CD14-positive monocyte (primary cell): ENCODE measurements at regions not wholly inside any gene's neighbourhood (a gene's known extent, or its start where the extent isn't known, plus 50 kb on each side); places are given as distances from the start of the nearest gene placed in this dataset.

Source experiments
- DNase-seq, 3 donors: peaks; one replicate each; pipeline ENCODE4 v3.0.0-alpha.2; 2011 to 2022
- H2AFZ ChIP-seq: 2 replicates; pipeline ENCODE4 v1.6.0; 2012; ENCODE audit warnings: mild to moderate bottlenecking, low read depth, low read length, inconsistent platforms; ENCODE audit not compliant: insufficient read depth, poor library complexity, severe bottlenecking
- H3K27ac ChIP-seq, 2 donors: 1 replicate in 1 of 2; 2 replicates in 1 of 2; pipeline ENCODE4 v1.5.1; 2012 to 2013; ENCODE audit warnings: low read length in 2 of 2, control low read depth in 1 of 2, inconsistent platforms in 1 of 2, low read depth in 1 of 2, mild to moderate bottlenecking in 1 of 2
- H3K27me3 ChIP-seq, 2 donors: one replicate each; pipeline versions ENCODE4 v1.6.0 to v1.6.1; 2011 to 2013; ENCODE audit warnings: low read length in 2 of 2; ENCODE audit not compliant: control insufficient read depth in 2 of 2, insufficient read depth in 2 of 2
- H3K36me3 ChIP-seq, 2 donors: replicated peaks in 1 of 2; 1 replicate in 1 of 2; 2 replicates in 1 of 2; pipeline versions ENCODE4 v1.5.1 to v1.6.1; 2012 to 2013; ENCODE audit warnings: low read length in 2 of 2, control low read depth in 1 of 2, inconsistent platforms in 1 of 2, mild to moderate bottlenecking in 1 of 2; ENCODE audit not compliant: insufficient read depth in 2 of 2, control insufficient read depth in 1 of 2
- H3K4me1 ChIP-seq, 2 donors: 1 replicate in 1 of 2; 2 replicates in 1 of 2; pipeline versions ENCODE4 v1.5.1 to v1.6.1; 2012 to 2013; ENCODE audit warnings: low read length in 2 of 2, control low read depth in 1 of 2, inconsistent platforms in 1 of 2, mild to moderate bottlenecking in 1 of 2, moderate library complexity in 1 of 2; ENCODE audit not compliant: insufficient read depth in 2 of 2, control insufficient read depth in 1 of 2
- H3K4me2 ChIP-seq: replicated peaks from 2 replicates; pipeline ENCODE3; 2012; ENCODE audit warnings: low read length, moderate library complexity, mild to moderate bottlenecking; ENCODE audit not compliant: poor library complexity, severe bottlenecking; ENCODE audit errors: extremely low read depth
- H3K4me3 ChIP-seq, 3 experiments: fragments of 200-600 bp in 1 of 3; sonication (generic) in 1 of 3; replicated peaks in 1 of 3; 1 replicate in 2 of 3; 2 replicates in 1 of 3; pipeline ENCODE4 v1.5.1; 2011 to 2013; ENCODE audit warnings: low read length in 3 of 3, mild to moderate bottlenecking in 3 of 3, control low read depth in 2 of 3, low read depth in 2 of 3, inconsistent platforms in 1 of 3, moderate library complexity in 1 of 3
- H3K79me2 ChIP-seq: 2 replicates; pipeline ENCODE4 v1.6.0; 2012; ENCODE audit warnings: mild to moderate bottlenecking, control low read depth, inconsistent platforms, low read length, moderate library complexity; ENCODE audit not compliant: insufficient read depth
- H3K9ac ChIP-seq: 2 replicates; pipeline ENCODE4 v1.6.0; 2017; ENCODE audit warnings: low read length, mild to moderate bottlenecking; ENCODE audit not compliant: insufficient read depth, poor library complexity, severe bottlenecking
- H3K9me3 ChIP-seq, 2 donors: replicated peaks in 1 of 2; 1 replicate in 1 of 2; 2 replicates in 1 of 2; pipeline versions ENCODE4 v1.5.1 to v1.6.1; 2012 to 2013; ENCODE audit warnings: low read length in 2 of 2, control low read depth in 1 of 2; ENCODE audit not compliant: control insufficient read depth in 1 of 2, insufficient read depth in 1 of 2
- H4K20me1 ChIP-seq: 2 replicates; pipeline ENCODE4 v1.6.0; 2012; ENCODE audit warnings: mild to moderate bottlenecking, low read length, control low read depth, moderate library complexity; ENCODE audit not compliant: insufficient read depth
- H3K27ac Mint-ChIP-seq, 7 donors: one replicate each; pipeline ENCODE4 v1.8.0; 2020; ENCODE audit warnings: mild to moderate bottlenecking in 7 of 7, mixed read lengths in 7 of 7, moderate library complexity in 6 of 7, inconsistent platforms in 2 of 7
- H3K27me3 Mint-ChIP-seq, 3 donors: one replicate each; pipeline ENCODE4 v1.8.0; 2021 to 2022; ENCODE audit warnings: low read depth in 3 of 3, mild to moderate bottlenecking in 3 of 3, mixed read lengths in 3 of 3, moderate library complexity in 3 of 3, inconsistent platforms in 1 of 3
- H3K36me3 Mint-ChIP-seq, 2 donors: one replicate each; pipeline ENCODE4 v1.8.0; 2020; ENCODE audit warnings: mixed read lengths in 2 of 2, inconsistent platforms in 1 of 2, mild to moderate bottlenecking in 1 of 2
- H3K4me1 Mint-ChIP-seq: one replicate; pipeline ENCODE4 v1.8.0; 2020; ENCODE audit warnings: mild to moderate bottlenecking, mixed read lengths
- H3K4me3 Mint-ChIP-seq, 2 donors: one replicate each; pipeline ENCODE4 v1.8.0; 2020; ENCODE audit warnings: mild to moderate bottlenecking in 2 of 2, mixed read lengths in 2 of 2, moderate library complexity in 1 of 2
- H3K9me3 Mint-ChIP-seq, 7 donors: one replicate each; pipeline ENCODE4 v1.8.0; 2020 to 2022; ENCODE audit warnings: mixed read lengths in 7 of 7, mild to moderate bottlenecking in 6 of 7, moderate library complexity in 6 of 7, inconsistent platforms in 2 of 7
- WGBS: methylation state at CpG from one replicate; pipeline ENCODE4 v1.1.5; 2013; ENCODE audit warnings: missing lambda C conversion rate; ENCODE audit not compliant: insufficient coverage; 5-methylcytosine and 5-hydroxymethylcytosine counted together
- intact Hi-C, 2 donors: fragments of 100-400 bp; cut with micrococcal nuclease; formaldehyde crosslinking; loops; one replicate each; pipeline versions ENCODE4 v1.15.0 to v1.15.1; 2023
- TF ChIP-seq, protein P1 (sequence below): fragments of 200-600 bp; IDR thresholded peaks from one replicate; pipeline ENCODE4 v1.8.0; 2022; ENCODE audit warnings: antibody characterized with exemption, mild to moderate bottlenecking

DNA sequence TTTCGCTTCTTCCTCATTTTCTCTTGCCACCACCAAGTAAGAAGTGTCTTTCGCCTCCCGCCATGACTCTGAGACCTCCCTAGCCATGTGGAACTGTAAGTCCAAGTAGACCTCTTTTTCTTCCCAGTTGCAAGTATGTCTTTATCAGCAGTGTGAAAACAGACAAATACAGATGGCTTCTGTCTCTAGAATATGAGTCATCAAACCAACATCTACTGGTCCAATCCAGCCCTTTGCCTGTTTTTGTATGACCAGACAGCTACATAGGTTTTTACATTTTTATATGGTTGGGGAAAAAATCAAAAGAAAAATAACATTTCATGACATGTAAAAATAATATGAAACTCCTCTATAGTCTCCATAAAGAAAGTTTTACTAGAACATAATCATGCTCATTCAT lies 118.7 kb upstream of the PTPRG start:
- Mint-ChIP-seq H3K4me1 (no peaks in the 10 kb centered on the region), H3K27me3 (peaks cover 0 to 1% (median 0%) of the 10 kb centered on the region in 3 donors), H3K9me3 (peaks cover 0 to 3% (median 2%) of the 10 kb centered on the region in 7 donors), H3K4me3 (no peak overlapping the region), H3K27ac (no peak overlapping the region), H3K36me3 (no peaks in the 10 kb centered on the region)
- peaks cover 0 to 4% of the 10 kb centered on the region in 2 donors for H3K9me3 ChIP-seq
- H3K27ac ChIP-seq: no peak overlapping the region
- no peak overlapping the region for H3K4me3 ChIP-seq
- H3K79me2 ChIP-seq: no peaks in the 10 kb centered on the region
- no CpG with 5 or more reads among the region's 3 CpGs for WGBS
- no peaks in the 10 kb centered on the region for H3K4me1 ChIP-seq
- H2AFZ ChIP-seq: no peak overlapping the region
- H3K9ac ChIP-seq: no peak overlapping the region
- no peak overlapping the region for H3K4me2 ChIP-seq
- intact Hi-C loops: no loop called here
- no peaks in the 10 kb centered on the region for H3K27me3 ChIP-seq
- no peaks in the 10 kb centered on the region for H4K20me1 ChIP-seq
- H3K36me3 ChIP-seq: no peaks in the 10 kb centered on the region
- TF ChIP-seq, protein P1, sequence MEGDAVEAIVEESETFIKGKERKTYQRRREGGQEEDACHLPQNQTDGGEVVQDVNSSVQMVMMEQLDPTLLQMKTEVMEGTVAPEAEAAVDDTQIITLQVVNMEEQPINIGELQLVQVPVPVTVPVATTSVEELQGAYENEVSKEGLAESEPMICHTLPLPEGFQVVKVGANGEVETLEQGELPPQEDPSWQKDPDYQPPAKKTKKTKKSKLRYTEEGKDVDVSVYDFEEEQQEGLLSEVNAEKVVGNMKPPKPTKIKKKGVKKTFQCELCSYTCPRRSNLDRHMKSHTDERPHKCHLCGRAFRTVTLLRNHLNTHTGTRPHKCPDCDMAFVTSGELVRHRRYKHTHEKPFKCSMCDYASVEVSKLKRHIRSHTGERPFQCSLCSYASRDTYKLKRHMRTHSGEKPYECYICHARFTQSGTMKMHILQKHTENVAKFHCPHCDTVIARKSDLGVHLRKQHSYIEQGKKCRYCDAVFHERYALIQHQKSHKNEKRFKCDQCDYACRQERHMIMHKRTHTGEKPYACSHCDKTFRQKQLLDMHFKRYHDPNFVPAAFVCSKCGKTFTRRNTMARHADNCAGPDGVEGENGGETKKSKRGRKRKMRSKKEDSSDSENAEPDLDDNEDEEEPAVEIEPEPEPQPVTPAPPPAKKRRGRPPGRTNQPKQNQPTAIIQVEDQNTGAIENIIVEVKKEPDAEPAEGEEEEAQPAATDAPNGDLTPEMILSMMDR: no peak
- DNase-seq: no peak

DNA sequence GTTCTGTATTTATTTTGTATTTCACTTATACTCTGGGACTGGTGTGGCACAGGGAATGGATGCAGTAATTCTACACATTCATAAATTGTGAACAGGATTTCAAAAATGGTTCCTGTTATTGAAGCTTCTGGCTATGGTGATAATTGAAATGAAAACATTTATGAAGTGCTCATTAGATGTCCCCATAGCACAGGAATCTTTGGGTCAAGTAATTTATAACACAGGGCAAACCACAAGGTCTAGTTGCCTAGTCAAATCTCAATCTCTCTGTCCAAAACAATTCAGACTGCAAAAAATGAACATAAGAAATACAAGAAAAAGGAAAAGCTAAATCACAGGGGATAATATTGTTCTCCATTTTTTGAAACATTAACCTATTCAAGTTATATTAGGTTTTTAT lies 117.5 kb upstream of the PTPRG start:
- Histone ChIP-seq H3K9me3 (peaks cover 0 to 4% of the 10 kb centered on the region in 2 donors), H3K79me2 (no peaks in the 10 kb centered on the region), H3K9ac (no peak overlapping the region), H3K4me1 (no peaks in the 10 kb centered on the region), H4K20me1 (no peaks in the 10 kb centered on the region), H3K27me3 (no peaks in the 10 kb centered on the region), H3K36me3 (no peaks in the 10 kb centered on the region), H3K4me3 (no peak overlapping the region), H2AFZ (no peak overlapping the region), H3K27ac (no peak overlapping the region), H3K4me2 (no peak overlapping the region)
- no peak overlapping the region for H3K27ac Mint-ChIP-seq
- peaks cover 0 to 1% (median 0%) of the 10 kb centered on the region in 3 donors for H3K27me3 Mint-ChIP-seq
- no peak for DNase-seq
- H3K4me1 Mint-ChIP-seq: no peaks in the 10 kb centered on the region
- TF ChIP-seq, protein P1: no peak
- H3K4me3 Mint-ChIP-seq: no peak overlapping the region
- H3K9me3 Mint-ChIP-seq: peaks cover 0 to 6% (median 2%) of the 10 kb centered on the region in 7 donors
- no peaks in the 10 kb centered on the region for H3K36me3 Mint-ChIP-seq
- intact Hi-C loops: no loop called here
